GM20000 (cell line): ENCODE measurements at regions not wholly inside any gene's neighbourhood (a gene's known extent, or its start where the extent isn't known, plus 50 kb on each side); places are given as distances from the start of the nearest gene placed in this dataset.

Experiments used
- DNase-seq: peaks from one replicate; pipeline ENCODE4 v3.0.0; 2012; ENCODE audit warnings: low spot score
- TF ChIP-seq, protein P1 (sequence below): IDR thresholded peaks from 2 replicates; pipeline ENCODE4 v1.5.1; 2012; ENCODE audit warnings: mild to moderate bottlenecking, control low read depth; ENCODE audit errors: extremely low read depth, missing control alignments

DNA sequence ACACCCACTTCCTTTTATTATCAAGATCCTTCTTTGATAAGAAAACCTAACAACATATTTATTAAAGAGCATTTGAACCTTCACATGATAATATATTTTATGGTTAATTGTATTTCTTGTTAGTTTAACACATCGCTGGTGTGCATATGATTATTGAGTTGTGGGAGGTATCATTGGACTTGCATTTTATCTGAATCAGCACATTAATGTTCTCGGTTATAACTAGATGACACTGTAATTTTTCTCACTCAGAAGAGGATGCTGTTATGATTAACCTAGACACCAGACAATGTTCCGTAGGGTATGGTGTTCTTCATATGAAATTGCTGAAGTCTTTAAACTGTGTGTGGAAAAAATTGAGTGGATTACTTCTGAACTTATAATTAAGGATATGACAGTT, 1188.3 kb upstream of the EPHA6 start:
- no peak for DNase-seq
- TF ChIP-seq, protein P1, sequence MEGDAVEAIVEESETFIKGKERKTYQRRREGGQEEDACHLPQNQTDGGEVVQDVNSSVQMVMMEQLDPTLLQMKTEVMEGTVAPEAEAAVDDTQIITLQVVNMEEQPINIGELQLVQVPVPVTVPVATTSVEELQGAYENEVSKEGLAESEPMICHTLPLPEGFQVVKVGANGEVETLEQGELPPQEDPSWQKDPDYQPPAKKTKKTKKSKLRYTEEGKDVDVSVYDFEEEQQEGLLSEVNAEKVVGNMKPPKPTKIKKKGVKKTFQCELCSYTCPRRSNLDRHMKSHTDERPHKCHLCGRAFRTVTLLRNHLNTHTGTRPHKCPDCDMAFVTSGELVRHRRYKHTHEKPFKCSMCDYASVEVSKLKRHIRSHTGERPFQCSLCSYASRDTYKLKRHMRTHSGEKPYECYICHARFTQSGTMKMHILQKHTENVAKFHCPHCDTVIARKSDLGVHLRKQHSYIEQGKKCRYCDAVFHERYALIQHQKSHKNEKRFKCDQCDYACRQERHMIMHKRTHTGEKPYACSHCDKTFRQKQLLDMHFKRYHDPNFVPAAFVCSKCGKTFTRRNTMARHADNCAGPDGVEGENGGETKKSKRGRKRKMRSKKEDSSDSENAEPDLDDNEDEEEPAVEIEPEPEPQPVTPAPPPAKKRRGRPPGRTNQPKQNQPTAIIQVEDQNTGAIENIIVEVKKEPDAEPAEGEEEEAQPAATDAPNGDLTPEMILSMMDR, result no peak

DNA sequence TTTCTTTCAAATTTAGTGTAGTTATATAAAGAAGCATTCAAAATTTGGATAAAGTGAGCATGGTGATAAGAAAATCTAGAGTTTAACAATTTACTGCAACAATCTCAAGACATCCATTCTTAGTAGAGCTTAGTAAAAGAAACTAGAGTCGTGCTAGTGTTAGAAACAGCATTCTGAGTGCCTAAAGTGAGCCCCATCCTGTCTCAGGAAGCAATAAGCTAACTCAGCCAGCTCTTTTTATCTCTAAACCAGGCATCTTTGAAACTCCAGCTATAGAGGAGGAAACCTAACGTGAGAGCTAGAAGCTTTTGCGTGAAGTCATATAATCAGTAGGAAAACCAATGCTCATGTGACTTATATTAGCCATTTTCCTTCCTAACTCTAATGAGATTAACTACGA, 1187.1 kb upstream of the EPHA6 start:
- DNase-seq, result no peak
- TF ChIP-seq, protein P1, result no peak

DNA sequence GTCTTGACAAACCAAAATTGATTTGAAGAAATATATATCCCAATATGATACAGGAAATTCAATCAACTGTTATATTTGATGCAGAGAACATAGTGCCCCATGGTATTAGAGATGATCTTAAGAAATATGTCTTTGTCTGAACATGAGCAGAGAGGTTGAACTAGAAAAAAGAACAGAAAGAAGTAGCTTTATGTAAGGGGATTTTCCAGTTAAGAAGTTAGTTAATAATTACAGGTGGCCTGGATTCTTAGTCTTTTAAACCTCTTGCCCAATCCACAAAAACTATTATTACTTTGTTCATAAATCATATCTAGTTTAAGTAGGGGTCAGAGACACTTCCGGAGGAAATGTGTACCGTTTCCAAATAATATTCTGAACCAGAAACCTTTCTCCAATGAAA, 1186.7 kb upstream of the EPHA6 start:
- TF ChIP-seq, protein P1, result no peak
- no peak for DNase-seq

DNA sequence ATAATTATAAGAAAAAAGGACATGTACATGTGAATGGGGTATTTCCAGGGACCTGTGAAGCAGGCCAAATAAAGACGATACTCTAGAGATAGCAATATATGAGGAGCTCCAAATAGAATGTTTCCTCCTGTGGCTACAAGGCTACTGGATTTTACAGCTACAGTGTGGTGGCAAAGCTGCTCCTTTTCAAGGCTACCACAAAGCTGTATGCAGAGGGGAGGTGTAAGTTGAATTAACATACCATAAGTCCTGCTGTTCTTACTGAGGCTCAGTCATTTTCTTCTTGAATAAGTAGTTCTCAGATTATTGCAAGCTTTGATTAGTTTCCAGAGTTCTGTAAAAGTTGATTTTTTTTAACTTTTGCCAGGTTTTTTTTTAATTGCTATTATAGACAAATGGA, 1184.6 kb upstream of the EPHA6 start:
- DNase-seq, result no peak
- TF ChIP-seq, protein P1, result no peak

DNA sequence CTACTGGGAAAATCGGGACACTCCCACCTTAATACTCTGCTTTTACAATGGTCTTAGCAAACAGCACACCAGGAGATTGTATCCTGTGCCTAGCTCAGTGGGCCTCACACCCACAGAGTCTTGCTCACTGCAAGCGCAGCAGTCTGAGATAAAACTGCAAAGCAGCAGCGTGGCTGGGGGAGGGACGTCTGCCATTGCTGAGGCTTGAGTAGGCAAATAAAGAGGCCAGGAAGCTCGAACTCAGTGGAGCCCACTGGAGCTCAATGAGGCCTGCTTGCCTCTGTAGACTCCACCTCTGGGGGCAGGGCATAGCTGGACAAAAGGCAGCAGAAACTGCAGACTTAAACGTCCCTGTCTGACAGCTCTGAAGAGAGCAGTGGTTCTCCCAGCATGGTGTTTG, 1169.1 kb upstream of the EPHA6 start:
- TF ChIP-seq, protein P1, result no peak

DNA sequence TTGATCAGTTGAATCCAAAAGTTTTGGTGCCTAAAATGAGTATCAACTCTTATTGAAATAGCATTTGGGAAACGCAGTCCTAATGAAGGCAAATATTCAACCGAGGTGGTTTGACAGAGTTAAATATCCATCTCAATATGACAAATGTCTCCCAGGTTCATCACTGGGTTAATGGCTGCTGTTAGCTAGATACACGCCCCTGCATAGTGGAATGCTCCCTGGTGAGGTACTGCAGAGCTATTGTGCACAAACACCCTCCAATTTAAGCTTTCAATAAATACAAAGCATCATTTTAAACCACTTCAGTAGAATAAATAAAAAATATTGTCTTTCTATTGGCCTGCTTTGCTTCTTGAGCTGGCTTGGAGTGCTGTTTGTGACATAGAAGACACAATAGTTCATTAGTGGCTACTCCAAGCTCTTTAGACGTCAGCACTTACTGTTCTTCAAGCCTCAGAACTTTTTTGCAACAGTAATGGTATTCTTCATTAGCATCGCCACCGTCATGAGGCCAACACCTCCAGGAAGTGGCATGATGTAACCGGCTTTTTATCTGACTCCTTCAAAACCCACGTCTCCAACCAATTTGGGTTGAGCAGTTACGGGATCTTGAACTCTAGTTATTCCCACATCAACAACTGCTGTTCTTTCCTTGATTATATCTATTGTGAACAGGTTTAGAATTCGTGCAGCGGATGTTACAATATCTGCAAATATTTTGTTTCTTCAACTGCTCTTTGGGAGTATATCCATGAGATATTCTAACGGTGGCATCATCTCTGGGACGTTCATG, 1159.6 kb upstream of the EPHA6 start:
- no peak for DNase-seq
- TF ChIP-seq, protein P1, result no peak

More for the DNA sequence above, 1169.1 kb upstream of the EPHA6 start:
- no peak for DNase-seq

DNA sequence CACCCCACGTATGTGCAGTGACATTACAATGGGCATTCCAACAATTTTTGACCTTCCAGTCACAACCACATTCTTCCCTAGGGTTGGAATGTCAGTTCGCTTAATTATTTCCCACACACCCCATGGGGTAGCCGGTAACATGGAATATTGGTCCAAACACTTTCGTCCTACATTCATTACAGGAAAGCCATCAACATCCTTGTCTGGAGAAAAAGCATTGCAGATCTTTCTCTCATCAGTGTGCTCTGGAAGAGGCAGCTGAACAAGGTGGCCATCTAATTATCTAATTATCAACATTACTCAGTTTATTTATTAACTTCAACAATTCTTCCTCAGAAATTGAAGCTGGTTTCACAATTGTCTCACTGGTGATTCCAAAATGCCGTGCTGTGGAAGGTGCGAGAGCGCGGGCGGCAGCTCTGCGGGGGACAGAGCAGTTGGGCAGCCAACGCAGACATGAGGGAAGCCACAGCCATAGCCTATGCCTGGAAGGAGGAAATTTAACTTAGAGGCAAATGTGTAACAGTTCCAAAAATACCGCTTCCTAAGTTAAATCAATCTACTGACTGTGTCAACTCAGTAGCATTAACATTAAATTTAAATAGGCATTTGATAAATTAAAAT, 1158.9 kb upstream of the EPHA6 start:
- TF ChIP-seq, protein P1, result no peak
- DNase-seq, result no peak
